ENCODE measurements at regions not wholly inside any gene's neighbourhood (a gene's known extent, or its start where the extent isn't known, plus 50 kb on each side); places are given as distances from the start of the nearest gene placed in this dataset.

- TF ChIP-seq CTCF (IDR thresholded peaks at IDR 0.05; ENCODE audit: low read length) (no peak), EZH2 (optimal IDR thresholded peaks at IDR 0.05; ENCODE audit: low read depth, low read length) (no peak), EZH2phosphoT487 (IDR thresholded peaks at IDR 0.05; ENCODE audit: low read length) (no peak)
These were observed 307.4 kb downstream of the RAB28 start for GRCh38 chr4:13176741-13177142.
